Astrocyte (in vitro differentiated cells and primary cell): ENCODE measurements at regions not wholly inside any gene's neighbourhood (a gene's known extent, or its start where the extent isn't known, plus 50 kb on each side); places are given as distances from the start of the nearest gene placed in this dataset.

ENCODE experiments used
- DNase-seq: peaks from one replicate; pipeline ENCODE4 v3.0.0-alpha.2; 2010; ENCODE audit warnings: low read depth
- FAIRE-seq: peaks from 2 replicates; lab custom pipeline; 2011; peaks lifted over from hg19 to GRCh38; lab: Jason Lieb, UNC
- H2AFZ ChIP-seq: 2 replicates; pipeline ENCODE4 v1.6.0; 2012; ENCODE audit warnings: low read depth, low read length, inconsistent platforms
- H3K27ac ChIP-seq: 2 replicates; pipeline ENCODE4 v1.5.1; 2011; ENCODE audit warnings: low read depth, low read length, inconsistent platforms
- H3K27me3 ChIP-seq: 2 replicates; pipeline ENCODE4 v1.6.0; 2011; ENCODE audit warnings: low read length, inconsistent platforms; ENCODE audit not compliant: insufficient read depth
- H3K36me3 ChIP-seq: 2 replicates; pipeline ENCODE4 v1.5.1; 2011; ENCODE audit warnings: low read length, inconsistent platforms; ENCODE audit not compliant: insufficient read depth
- H3K4me1 ChIP-seq: 2 replicates; pipeline ENCODE4 v1.5.1; 2011; ENCODE audit warnings: low read length, inconsistent platforms; ENCODE audit not compliant: insufficient read depth
- H3K4me2 ChIP-seq: 2 replicates; pipeline ENCODE4 v1.6.0; 2012; ENCODE audit warnings: low read length, inconsistent platforms
- H3K4me3 ChIP-seq: 2 replicates; pipeline ENCODE4 v1.5.1; 2011; ENCODE audit warnings: low read depth, mild to moderate bottlenecking, low read length, inconsistent platforms; ENCODE audit not compliant: insufficient read depth
- H3K79me2 ChIP-seq: 2 replicates; pipeline ENCODE4 v1.6.0; 2012; ENCODE audit warnings: mild to moderate bottlenecking, low read length, inconsistent platforms; ENCODE audit not compliant: insufficient read depth
- H3K9ac ChIP-seq: 2 replicates; pipeline ENCODE4 v1.6.0; 2012; ENCODE audit warnings: mild to moderate bottlenecking, low read length, inconsistent platforms
- H3K9me3 ChIP-seq: 2 replicates; pipeline ENCODE4 v1.5.1; 2012; ENCODE audit warnings: low read depth, mild to moderate bottlenecking, low read length, inconsistent platforms; ENCODE audit not compliant: insufficient read depth
- H4K20me1 ChIP-seq: 2 replicates; pipeline ENCODE4 v1.6.0; 2012; ENCODE audit warnings: low read length, inconsistent platforms; ENCODE audit not compliant: insufficient read depth
- H3K27ac Mint-ChIP-seq: one replicate; pipeline ENCODE4 v1.8.0; 2021; ENCODE audit warnings: mild to moderate bottlenecking, mixed read lengths; ENCODE audit not compliant: unreplicated experiment
- H3K27me3 Mint-ChIP-seq: one replicate; pipeline ENCODE4 v1.8.0; 2021; ENCODE audit warnings: low read depth, mixed read lengths; ENCODE audit not compliant: unreplicated experiment
- H3K36me3 Mint-ChIP-seq: one replicate; pipeline ENCODE4 v1.8.0; 2021; ENCODE audit warnings: low read depth, mixed read lengths; ENCODE audit not compliant: unreplicated experiment
- H3K4me1 Mint-ChIP-seq: one replicate; pipeline ENCODE4 v1.8.0; 2021; ENCODE audit warnings: low read depth, mixed read lengths; ENCODE audit not compliant: unreplicated experiment
- H3K4me3 Mint-ChIP-seq: one replicate; pipeline ENCODE4 v1.8.0; 2021; ENCODE audit warnings: mild to moderate bottlenecking, moderate library complexity, mixed read lengths; ENCODE audit not compliant: unreplicated experiment
- H3K9me3 Mint-ChIP-seq: one replicate; pipeline ENCODE4 v1.8.0; 2021; ENCODE audit warnings: mild to moderate bottlenecking, mixed read lengths; ENCODE audit not compliant: unreplicated experiment
- CTCF ChIP-seq: IDR thresholded peaks from 2 replicates; pipeline ENCODE4 v1.5.1; 2011; ENCODE audit warnings: low read depth, mild to moderate bottlenecking, inconsistent platforms, low read length, moderate library complexity; ENCODE audit not compliant: insufficient read depth
- EZH2 ChIP-seq: IDR thresholded peaks from 2 replicates; pipeline ENCODE4 v1.6.1; 2012; ENCODE audit warnings: mild to moderate bottlenecking, low read length, inconsistent platforms; ENCODE audit not compliant: insufficient read depth

DNA sequence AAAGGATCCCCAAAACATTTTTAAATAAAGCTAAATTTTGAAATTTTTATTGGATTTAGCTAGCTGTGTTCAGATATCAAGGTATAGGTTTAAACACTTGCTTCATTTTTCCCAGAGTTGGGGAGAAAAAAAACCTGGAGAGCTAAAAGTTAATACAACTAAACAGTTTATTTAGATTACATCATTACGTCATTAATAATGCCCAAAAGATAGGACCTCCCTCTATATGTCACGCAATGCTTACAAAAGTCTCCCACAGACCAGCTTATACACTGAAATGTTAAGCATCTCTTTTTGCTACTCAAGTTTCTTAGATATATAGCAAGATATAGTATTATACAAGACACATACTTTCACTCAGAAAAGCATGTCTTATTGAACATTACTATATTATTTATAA lies 160.0 kb upstream of the SEMA3E start:
- Histone ChIP-seq H3K9me3 (peaks cover 4% of the 10 kb centered on the region), H3K27me3 (no peaks in the 10 kb centered on the region), H3K36me3 (no peaks in the 10 kb centered on the region), H3K4me2 (no peak overlapping the region), H3K9ac (no peak overlapping the region), H2AFZ (no peak overlapping the region), H3K4me3 (no peak overlapping the region), H3K27ac (no peak overlapping the region), H3K4me1 (no peaks in the 10 kb centered on the region), H4K20me1 (no peaks in the 10 kb centered on the region), H3K79me2 (no peaks in the 10 kb centered on the region)
- TF ChIP-seq EZH2 (no peak), CTCF (no peak)
- H3K4me3 Mint-ChIP-seq: no peak overlapping the region
- DNase-seq (no peak), FAIRE-seq (no peak)
- H3K27me3 Mint-ChIP-seq: no peaks in the 10 kb centered on the region
- H3K4me1 Mint-ChIP-seq: peaks cover 4% of the 10 kb centered on the region
- no peak overlapping the region for H3K27ac Mint-ChIP-seq
- no peaks in the 10 kb centered on the region for H3K36me3 Mint-ChIP-seq
- no peaks in the 10 kb centered on the region for H3K9me3 Mint-ChIP-seq

DNA sequence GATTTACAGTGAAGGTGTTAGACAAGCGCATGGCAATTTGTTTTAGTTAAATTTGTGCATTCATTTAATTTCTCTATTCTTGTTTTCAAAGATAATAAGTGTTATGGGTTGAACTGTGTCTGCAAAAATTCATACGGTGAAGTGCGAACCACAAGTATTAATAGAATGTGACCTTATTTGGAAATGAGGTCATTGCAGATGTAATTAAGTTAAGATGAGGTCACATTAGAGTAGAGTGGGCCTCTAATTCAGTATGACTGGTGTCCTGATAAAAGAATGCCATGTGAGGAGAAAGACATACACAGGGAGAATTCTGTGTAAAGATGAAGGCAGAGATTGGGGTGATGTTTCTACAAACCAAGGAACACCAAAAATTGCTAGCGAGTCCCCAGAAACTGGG lies 158.8 kb upstream of the SEMA3E start:
- Histone ChIP-seq H3K36me3 (no peaks in the 10 kb centered on the region), H3K4me3 (no peak overlapping the region), H4K20me1 (no peaks in the 10 kb centered on the region), H3K4me1 (no peaks in the 10 kb centered on the region), H2AFZ (no peak overlapping the region), H3K9ac (no peak overlapping the region), H3K9me3 (peaks cover 3% of the 10 kb centered on the region), H3K79me2 (no peaks in the 10 kb centered on the region), H3K27ac (no peak overlapping the region), H3K27me3 (no peaks in the 10 kb centered on the region), H3K4me2 (no peak overlapping the region)
- no peak for FAIRE-seq
- Mint-ChIP-seq H3K27me3 (no peaks in the 10 kb centered on the region), H3K4me1 (peaks cover 4% of the 10 kb centered on the region), H3K4me3 (no peak overlapping the region), H3K36me3 (no peaks in the 10 kb centered on the region), H3K27ac (no peak overlapping the region), H3K9me3 (no peaks in the 10 kb centered on the region)
- no peak for DNase-seq
- TF ChIP-seq CTCF (no peak), EZH2 (no peak)

- no peak overlapping the region for H3K27ac ChIP-seq
- Mint-ChIP-seq H3K4me3 (no peak overlapping the region), H3K4me1 (peaks cover 4% of the 10 kb centered on the region), H3K27ac (no peak overlapping the region), H3K36me3 (no peaks in the 10 kb centered on the region), H3K9me3 (no peaks in the 10 kb centered on the region), H3K27me3 (no peaks in the 10 kb centered on the region)
- H3K27me3 ChIP-seq: no peaks in the 10 kb centered on the region
- H4K20me1 ChIP-seq: no peaks in the 10 kb centered on the region
- H3K36me3 ChIP-seq: no peaks in the 10 kb centered on the region
- TF ChIP-seq EZH2 (no peak), CTCF (no peak)
- DNase-seq (no peak), FAIRE-seq (no peak)
- H3K4me1 ChIP-seq: no peaks in the 10 kb centered on the region
- H3K9ac ChIP-seq: no peak overlapping the region
- H3K9me3 ChIP-seq: no peaks in the 10 kb centered on the region
- no peak overlapping the region for H3K4me2 ChIP-seq
- H3K4me3 ChIP-seq: no peak overlapping the region
- no peak overlapping the region for H2AFZ ChIP-seq
- no peaks in the 10 kb centered on the region for H3K79me2 ChIP-seq
These were observed 157.6 kb upstream of the SEMA3E start for GRCh38 chr7:83806538-83806937.
